A549 (cell line): ENCODE measurements at regions not wholly inside any gene's neighbourhood (a gene's known extent, or its start where the extent isn't known, plus 50 kb on each side); places are given as distances from the start of the nearest gene placed in this dataset.

Experiments
- ATAC-seq, 2 experiments: fragments of 200-7000 bp in 1 of 2; fragments of >200 bp in 1 of 2; cut with Nextera tagmentation in 1 of 2; cut with Tn5 transposase in 1 of 2; 3 replicates each; pipeline versions ENCODE4 v1.8.0 to v1.9.1; 2018 to 2020; ENCODE audit warnings: mild to moderate bottlenecking in 1 of 2, moderate library complexity in 1 of 2
- CTCF ChIA-PET: fragments of 300-600 bp; sonication (Branson Sonifier 250); formaldehyde crosslinking; extraction: SDS; loops from one replicate; lab custom pipeline; 2021; ENCODE audit warnings: antibody characterized with exemption, inconsistent platforms; lab: Yijun Ruan, JAX
- POLR2A ChIA-PET: fragments of 350-600 bp; formaldehyde crosslinking; extraction: SDS; loops from one replicate; lab custom pipeline; 2021; ENCODE audit warnings: antibody characterized with exemption, inconsistent platforms; lab: Yijun Ruan, JAX
- DNase-seq, 2 experiments: peaks; one replicate each; pipeline versions ENCODE4 v3.0.0 to v3.0.0-alpha.2; 2011 to 2016; ENCODE audit warnings: low read depth in 1 of 2, low spot score in 1 of 2
- FAIRE-seq: peaks from 2 replicates; lab custom pipeline; 2011; peaks lifted over from hg19 to GRCh38; lab: Jason Lieb, UNC
- H3K27ac ChIP-seq, 2 experiments: fragments of >200 bp; sonication (Bioruptor Twin); formaldehyde crosslinking; 3 replicates each; pipeline ENCODE4 v1.5.1; 2016 to 2017
- H3K4me1 ChIP-seq: fragments of >200 bp; sonication (Bioruptor Twin); formaldehyde crosslinking; 3 replicates; pipeline ENCODE4 v1.6.1; 2016
- H3K4me2 ChIP-seq: fragments of >200 bp; sonication (Bioruptor Twin); formaldehyde crosslinking; 3 replicates; pipeline ENCODE4 v1.6.1; 2016
- H3K4me3 ChIP-seq: fragments of >200 bp; sonication (Bioruptor Twin); formaldehyde crosslinking; 3 replicates; pipeline ENCODE4 v1.5.1; 2016
- H3K9me3 ChIP-seq: fragments of >200 bp; sonication (Bioruptor Twin); formaldehyde crosslinking; 3 replicates; pipeline ENCODE4 v1.6.1; 2016
- CBX8 ChIP-seq: fragments of 200-600 bp; sonication (generic); IDR thresholded peaks from 2 replicates; pipeline ENCODE4 v1.6.1; 2016
- FOSB ChIP-seq: fragments of 250-450 bp; sonication (Bioruptor Pico); IDR thresholded peaks from 2 replicates; pipeline ENCODE4 v1.5.0; 2020; ENCODE audit warnings: mild to moderate bottlenecking, moderate library complexity
- FOXS1 ChIP-seq: fragments of 250-450 bp; sonication (Bioruptor Pico); IDR thresholded peaks from 2 replicates; pipeline ENCODE4 v1.5.0; 2020; ENCODE audit warnings: mild to moderate bottlenecking, moderate library complexity
- GATA3 ChIP-seq: IDR thresholded peaks from 2 replicates; pipeline ENCODE4 v1.6.1; 2012; ENCODE audit warnings: borderline replicate concordance
- HDAC2 ChIP-seq: fragments of 200-600 bp; sonication (generic); IDR thresholded peaks from 2 replicates; pipeline ENCODE4 v1.6.1; 2016
- HEYL ChIP-seq: fragments of 250-450 bp; sonication (Bioruptor Pico); IDR thresholded peaks from 2 replicates; pipeline ENCODE4 v1.8.0; 2021; ENCODE audit warnings: mild to moderate bottlenecking, moderate library complexity
- HOXA7 ChIP-seq: fragments of 250-450 bp; sonication (Bioruptor Pico); IDR thresholded peaks from 2 replicates; pipeline ENCODE4 v1.5.0; 2020; ENCODE audit warnings: mild to moderate bottlenecking, moderate library complexity
- HOXB5 ChIP-seq: fragments of 250-450 bp; sonication (Bioruptor Pico); IDR thresholded peaks from 2 replicates; pipeline ENCODE4 v1.5.0; 2020; ENCODE audit warnings: mild to moderate bottlenecking, moderate library complexity
- JUN ChIP-seq, 2 experiments: fragments of >200 bp; sonication (Bioruptor Twin); formaldehyde crosslinking; IDR thresholded peaks; 2 replicates in 1 of 2; 3 replicates in 1 of 2; pipeline ENCODE4 v1.6.1; 2016 to 2017
- JUNB ChIP-seq: fragments of >200 bp; sonication (Bioruptor Twin); formaldehyde crosslinking; IDR thresholded peaks from 2 replicates; pipeline ENCODE4 v1.6.1; 2016
- NFE2L2 ChIP-seq: fragments of 150-350 bp; conservative IDR thresholded peaks from 2 replicates; pipeline ENCODE4 v1.6.1; 2014; ENCODE audit warnings: low read length
- NR3C1 ChIP-seq: fragments of >200 bp; sonication (Bioruptor Twin); formaldehyde crosslinking; IDR thresholded peaks from 3 replicates; pipeline ENCODE4 v1.6.1; 2017
- POLR2A ChIP-seq: IDR thresholded peaks from 2 replicates; pipeline ENCODE4 v1.6.1; 2012; ENCODE audit warnings: mild to moderate bottlenecking, low read length
- POLR2AphosphoS2 ChIP-seq: conservative IDR thresholded peaks from 2 replicates; pipeline ENCODE4 v1.6.1; 2012; ENCODE audit warnings: low read length, improper control_type of control experiment, inconsistent platforms
- RAD21 ChIP-seq, 2 experiments: fragments of >200 bp in 1 of 2; sonication (Bioruptor Twin) in 1 of 2; formaldehyde crosslinking in 1 of 2; IDR thresholded peaks in 1 of 2; conservative IDR thresholded peaks in 1 of 2; 2 replicates in 1 of 2; 3 replicates in 1 of 2; pipeline ENCODE4 v1.6.1; 2012 to 2018; ENCODE audit warnings: inconsistent platforms in 1 of 2
- RCOR1 ChIP-seq: fragments of 150-350 bp; IDR thresholded peaks from 2 replicates; pipeline ENCODE4 v1.6.1; 2014; ENCODE audit warnings: antibody characterized with exemption, low read length, low read depth
- RNF2 ChIP-seq: fragments of 200-600 bp; sonication (generic); IDR thresholded peaks from 2 replicates; pipeline ENCODE4 v1.6.1; 2016; ENCODE audit warnings: low read depth, mild to moderate bottlenecking, antibody characterized with exemption, moderate library complexity, borderline replicate concordance
- ZC3H11A ChIP-seq: fragments of 450-650 bp; IDR thresholded peaks from 2 replicates; pipeline ENCODE4 v1.6.1; 2014; ENCODE audit warnings: antibody characterized with exemption, mild to moderate bottlenecking
- ZSCAN20 ChIP-seq: fragments of 250-450 bp; sonication (Bioruptor Pico); IDR thresholded peaks from 2 replicates; pipeline ENCODE4 v1.8.0; 2022; ENCODE audit warnings: mild to moderate bottlenecking, moderate library complexity
- WGBS: methylation state at CpG from one replicate; pipeline ENCODE4 v1.1.6; 2017; ENCODE audit errors: missing lambda C conversion rate; 5-methylcytosine and 5-hydroxymethylcytosine counted together
- TF ChIP-seq, protein P1 (sequence below): fragments of 250-450 bp; sonication (Bioruptor Pico); IDR thresholded peaks from 2 replicates; pipeline ENCODE4 v1.5.0; 2020; ENCODE audit warnings: low read depth, mild to moderate bottlenecking, moderate library complexity
- TF ChIP-seq, protein P2 (sequence below): fragments of >200 bp; sonication (Bioruptor Twin); formaldehyde crosslinking; IDR thresholded peaks from 3 replicates; pipeline ENCODE4 v1.5.1; 2016
- TF ChIP-seq, protein P3 (sequence below): IDR thresholded peaks from 2 replicates; pipeline ENCODE4 v1.6.1; 2012
- TF ChIP-seq, protein P4 (sequence below): fragments of 450-650 bp; IDR thresholded peaks from 2 replicates; pipeline ENCODE4 v1.6.1; 2014; ENCODE audit warnings: antibody characterized with exemption
- TF ChIP-seq, protein P5 (sequence below): IDR thresholded peaks from 2 replicates; pipeline ENCODE4 v1.6.1; 2012; ENCODE audit warnings: low read depth, borderline replicate concordance
- TF ChIP-seq, protein P6 (sequence below): fragments of 250-450 bp; sonication (Bioruptor Pico); IDR thresholded peaks from 2 replicates; pipeline ENCODE4 v1.5.0; 2021; ENCODE audit warnings: mild to moderate bottlenecking, moderate library complexity, borderline replicate concordance

DNA sequence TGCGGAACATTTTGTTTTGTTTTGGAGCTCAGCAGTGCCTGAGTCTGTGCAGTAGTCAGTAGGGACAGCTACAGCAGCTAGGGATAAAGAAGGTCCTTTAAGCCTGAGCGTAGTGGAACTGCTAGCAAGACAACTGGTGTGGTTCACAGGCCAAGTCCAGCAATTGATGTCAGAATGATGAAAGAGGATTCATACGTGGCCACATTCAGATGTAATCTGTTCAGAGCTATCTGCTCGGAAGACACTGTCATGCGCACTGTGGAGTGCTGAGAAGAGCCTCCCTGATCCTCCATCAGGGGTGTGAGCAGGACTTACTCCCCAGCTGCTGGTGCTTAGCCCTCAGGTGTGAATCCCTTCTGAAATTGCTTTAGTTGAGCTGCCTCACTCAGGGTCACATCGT lies 79.6 kb upstream of the ANKRD1 start:
- Histone ChIP-seq H3K27ac (no peak overlapping the region), H3K4me1 (no peaks in the 10 kb centered on the region), H3K4me3 (no peak overlapping the region), H3K9me3 (no peaks in the 10 kb centered on the region), H3K4me2 (no peak overlapping the region)
- ChIA-PET CTCF (interaction anchor here (0.7 to 1.7 kb wide), 3 partner anchors 9 to 251 kb away, joined by 3 to 7 read pairs (median 5); no protein-coding TSS in a partner anchor), POLR2A (no interaction called here)
- WGBS = 85% methylated on average over 6 of the region's 6 CpGs
- FAIRE-seq (no peak), DNase-seq (no peak), ATAC-seq (no peak)
- TF ChIP-seq CBX8 (no peak), JUNB (no peak), FOSB (CRISPR knock-in tag) (no peak), POLR2AphosphoS2 (no peak), HOXB5 (no peak), GATA3 (no peak), HDAC2 (no peak), HEYL (CRISPR knock-in tag) (no peak), JUN (IDR thresholded peaks at IDR 0.05) (no peak)
- TF ChIP-seq, protein P1, sequence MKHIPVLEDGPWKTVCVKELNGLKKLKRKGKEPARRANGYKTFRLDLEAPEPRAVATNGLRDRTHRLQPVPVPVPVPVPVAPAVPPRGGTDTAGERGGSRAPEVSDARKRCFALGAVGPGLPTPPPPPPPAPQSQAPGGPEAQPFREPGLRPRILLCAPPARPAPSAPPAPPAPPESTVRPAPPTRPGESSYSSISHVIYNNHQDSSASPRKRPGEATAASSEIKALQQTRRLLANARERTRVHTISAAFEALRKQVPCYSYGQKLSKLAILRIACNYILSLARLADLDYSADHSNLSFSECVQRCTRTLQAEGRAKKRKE = no peak

DNA sequence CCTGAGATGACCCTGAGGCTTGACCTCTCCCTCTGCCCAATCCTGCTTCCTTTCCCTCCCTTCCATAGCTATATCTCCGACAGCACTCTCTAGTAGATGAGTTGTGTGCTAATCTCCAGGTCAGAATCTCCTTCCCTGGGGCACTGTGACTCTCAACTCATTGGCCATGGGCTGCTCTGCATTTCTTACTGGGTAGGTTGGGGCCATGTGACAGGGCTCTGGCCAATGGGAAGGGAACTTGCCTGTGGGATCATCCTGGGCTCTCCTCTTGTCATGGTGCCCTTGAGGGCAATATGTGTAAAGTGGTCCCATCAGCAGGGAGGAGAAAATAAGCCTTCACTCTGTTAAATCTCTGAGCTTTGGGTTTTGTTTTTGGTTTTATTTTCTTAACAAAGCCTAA lies 80.1 kb upstream of the ANKRD1 start:
- 100% methylated on average over 1 of the region's 1 CpG for WGBS
- POLR2A ChIA-PET = no interaction called here
- H3K9me3 ChIP-seq = no peaks in the 10 kb centered on the region
- H3K27ac ChIP-seq = no peak overlapping the region
- no peak for DNase-seq
- FAIRE-seq = no peak
- H3K4me3 ChIP-seq = no peak overlapping the region
- 0 out of 6 replicates have a peak, but pooled peaks of 1 of the 2 experiments have one; percentile 13 for ATAC-seq
- H3K4me2 ChIP-seq = no peak overlapping the region
- TF ChIP-seq POLR2A (no peak), HOXA7 (CRISPR knock-in tag) (no peak), ZC3H11A (no peak), NR3C1 (no peak), RNF2 (no peak), RCOR1 (no peak), FOXS1 (no peak), CBX8 (no peak), ZSCAN20 (CRISPR knock-in tag) (no peak), HEYL (CRISPR knock-in tag) (no peak), RAD21 (conservative IDR thresholded peaks at IDR 0.05 in 1 of 2, IDR thresholded peaks at IDR 0.05 in 1 of 2) (no peak), NFE2L2 (no peak)
- TF ChIP-seq, protein P2, sequence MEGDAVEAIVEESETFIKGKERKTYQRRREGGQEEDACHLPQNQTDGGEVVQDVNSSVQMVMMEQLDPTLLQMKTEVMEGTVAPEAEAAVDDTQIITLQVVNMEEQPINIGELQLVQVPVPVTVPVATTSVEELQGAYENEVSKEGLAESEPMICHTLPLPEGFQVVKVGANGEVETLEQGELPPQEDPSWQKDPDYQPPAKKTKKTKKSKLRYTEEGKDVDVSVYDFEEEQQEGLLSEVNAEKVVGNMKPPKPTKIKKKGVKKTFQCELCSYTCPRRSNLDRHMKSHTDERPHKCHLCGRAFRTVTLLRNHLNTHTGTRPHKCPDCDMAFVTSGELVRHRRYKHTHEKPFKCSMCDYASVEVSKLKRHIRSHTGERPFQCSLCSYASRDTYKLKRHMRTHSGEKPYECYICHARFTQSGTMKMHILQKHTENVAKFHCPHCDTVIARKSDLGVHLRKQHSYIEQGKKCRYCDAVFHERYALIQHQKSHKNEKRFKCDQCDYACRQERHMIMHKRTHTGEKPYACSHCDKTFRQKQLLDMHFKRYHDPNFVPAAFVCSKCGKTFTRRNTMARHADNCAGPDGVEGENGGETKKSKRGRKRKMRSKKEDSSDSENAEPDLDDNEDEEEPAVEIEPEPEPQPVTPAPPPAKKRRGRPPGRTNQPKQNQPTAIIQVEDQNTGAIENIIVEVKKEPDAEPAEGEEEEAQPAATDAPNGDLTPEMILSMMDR = no peak
- TF ChIP-seq, protein P1 = no peak
- TF ChIP-seq, protein P3, sequence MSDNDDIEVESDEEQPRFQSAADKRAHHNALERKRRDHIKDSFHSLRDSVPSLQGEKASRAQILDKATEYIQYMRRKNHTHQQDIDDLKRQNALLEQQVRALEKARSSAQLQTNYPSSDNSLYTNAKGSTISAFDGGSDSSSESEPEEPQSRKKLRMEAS = no peak
- TF ChIP-seq, protein P4, sequence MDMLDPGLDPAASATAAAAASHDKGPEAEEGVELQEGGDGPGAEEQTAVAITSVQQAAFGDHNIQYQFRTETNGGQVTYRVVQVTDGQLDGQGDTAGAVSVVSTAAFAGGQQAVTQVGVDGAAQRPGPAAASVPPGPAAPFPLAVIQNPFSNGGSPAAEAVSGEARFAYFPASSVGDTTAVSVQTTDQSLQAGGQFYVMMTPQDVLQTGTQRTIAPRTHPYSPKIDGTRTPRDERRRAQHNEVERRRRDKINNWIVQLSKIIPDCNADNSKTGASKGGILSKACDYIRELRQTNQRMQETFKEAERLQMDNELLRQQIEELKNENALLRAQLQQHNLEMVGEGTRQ = no peak
- TF ChIP-seq, protein P5, sequence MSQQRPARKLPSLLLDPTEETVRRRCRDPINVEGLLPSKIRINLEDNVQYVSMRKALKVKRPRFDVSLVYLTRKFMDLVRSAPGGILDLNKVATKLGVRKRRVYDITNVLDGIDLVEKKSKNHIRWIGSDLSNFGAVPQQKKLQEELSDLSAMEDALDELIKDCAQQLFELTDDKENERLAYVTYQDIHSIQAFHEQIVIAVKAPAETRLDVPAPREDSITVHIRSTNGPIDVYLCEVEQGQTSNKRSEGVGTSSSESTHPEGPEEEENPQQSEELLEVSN = no peak
- TF ChIP-seq, protein P6, sequence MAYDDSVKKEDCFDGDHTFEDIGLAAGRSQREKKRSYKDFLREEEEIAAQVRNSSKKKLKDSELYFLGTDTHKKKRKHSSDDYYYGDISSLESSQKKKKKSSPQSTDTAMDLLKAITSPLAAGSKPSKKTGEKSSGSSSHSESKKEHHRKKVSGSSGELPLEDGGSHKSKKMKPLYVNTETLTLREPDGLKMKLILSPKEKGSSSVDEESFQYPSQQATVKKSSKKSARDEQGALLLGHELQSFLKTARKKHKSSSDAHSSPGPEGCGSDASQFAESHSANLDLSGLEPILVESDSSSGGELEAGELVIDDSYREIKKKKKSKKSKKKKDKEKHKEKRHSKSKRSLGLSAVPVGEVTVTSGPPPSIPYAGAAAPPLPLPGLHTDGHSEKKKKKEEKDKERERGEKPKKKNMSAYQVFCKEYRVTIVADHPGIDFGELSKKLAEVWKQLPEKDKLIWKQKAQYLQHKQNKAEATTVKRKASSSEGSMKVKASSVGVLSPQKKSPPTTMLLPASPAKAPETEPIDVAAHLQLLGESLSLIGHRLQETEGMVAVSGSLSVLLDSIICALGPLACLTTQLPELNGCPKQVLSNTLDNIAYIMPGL (CRISPR knock-in tag) = no peak
- H3K4me1 ChIP-seq = no peaks in the 10 kb centered on the region
- CTCF ChIA-PET = interaction anchor here (1.3 to 1.6 kb wide), 2 partner anchors 9 to 18 kb away, joined by 3 to 7 read pairs; no protein-coding TSS in a partner anchor
